HG03108 (cell line): ENCODE measurements at regions not wholly inside any gene's neighbourhood (a gene's known extent, or its start where the extent isn't known, plus 50 kb on each side); places are given as distances from the start of the nearest gene placed in this dataset.
A peak's percentile ranks its signal among the peaks of the same experiment; 100 is the strongest.
"Not testable (repeated sequence)": the region's sequence is repeated elsewhere in the genome, so short reads cannot be mapped to it uniquely, and the experiment has no call there.

Source experiments
- ATAC-seq: cut with Tn5 transposase; IDR thresholded peaks from one replicate; pipeline ENCODE4 v1.9.1; 2021; ENCODE audit warnings: moderate library complexity; ENCODE audit not compliant: unreplicated experiment

DNA sequence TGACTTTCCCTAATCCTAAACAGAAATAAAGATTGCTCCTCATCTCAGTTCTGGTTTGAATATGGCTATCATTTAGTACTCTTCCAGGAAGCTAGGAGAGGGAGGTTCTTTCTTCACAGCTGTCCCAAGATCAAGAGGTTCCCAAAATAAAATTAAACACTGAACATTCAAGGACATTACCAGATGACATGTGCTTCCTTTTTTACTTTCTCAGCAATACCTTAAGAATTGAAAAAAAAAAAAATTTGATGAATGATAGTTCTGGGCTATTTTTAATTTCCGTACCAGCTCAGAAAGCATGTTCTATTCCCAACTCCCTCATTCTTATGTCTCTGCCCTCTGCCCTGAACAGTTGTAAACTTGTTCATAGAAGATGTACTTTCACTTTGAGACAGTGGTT, 61.7 kb upstream of the MYL1 start:
- ATAC-seq, result no peak

DNA sequence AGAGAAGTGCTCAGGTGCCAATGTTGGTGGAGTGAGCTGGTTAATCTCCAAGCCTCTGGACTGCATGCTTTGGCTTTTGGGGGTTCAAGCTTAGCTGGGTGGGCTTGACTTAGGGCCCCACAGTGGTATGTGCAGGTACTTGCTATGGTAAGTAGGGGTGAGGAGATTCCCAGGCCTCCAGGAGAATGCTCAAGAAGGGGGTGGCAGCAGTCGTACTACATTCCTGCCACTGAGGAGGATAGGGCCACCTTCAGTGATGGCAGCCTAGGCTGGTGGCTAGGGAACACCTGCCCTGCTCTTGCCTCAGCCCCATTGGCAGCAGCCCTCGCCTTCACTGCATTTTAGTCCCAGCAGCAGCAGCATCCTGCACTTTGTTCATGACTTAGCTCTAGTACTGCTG, 55.6 kb upstream of the MYL1 start:
- ATAC-seq, result no peak

DNA sequence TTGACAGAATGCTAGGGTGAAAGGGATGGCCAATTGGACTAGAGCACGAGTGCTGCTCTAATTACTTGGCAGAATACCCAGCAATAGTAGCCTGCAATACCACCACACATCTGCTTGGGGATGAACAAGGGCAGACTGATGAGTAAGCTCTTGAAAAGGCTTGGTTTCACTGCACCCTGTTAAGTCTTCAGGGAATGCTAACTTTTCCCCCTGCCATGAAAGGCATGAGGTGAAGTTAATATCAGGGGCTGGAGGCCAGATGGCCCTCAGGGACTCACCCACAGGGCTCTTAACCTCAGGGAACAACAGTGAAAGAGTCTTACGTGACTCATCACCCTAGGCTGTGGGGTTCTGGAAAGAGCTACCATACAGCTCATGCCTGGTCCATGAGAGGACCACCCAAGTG, 51.7 kb upstream of the MYL1 start:
- peak; percentile 66 for ATAC-seq

DNA sequence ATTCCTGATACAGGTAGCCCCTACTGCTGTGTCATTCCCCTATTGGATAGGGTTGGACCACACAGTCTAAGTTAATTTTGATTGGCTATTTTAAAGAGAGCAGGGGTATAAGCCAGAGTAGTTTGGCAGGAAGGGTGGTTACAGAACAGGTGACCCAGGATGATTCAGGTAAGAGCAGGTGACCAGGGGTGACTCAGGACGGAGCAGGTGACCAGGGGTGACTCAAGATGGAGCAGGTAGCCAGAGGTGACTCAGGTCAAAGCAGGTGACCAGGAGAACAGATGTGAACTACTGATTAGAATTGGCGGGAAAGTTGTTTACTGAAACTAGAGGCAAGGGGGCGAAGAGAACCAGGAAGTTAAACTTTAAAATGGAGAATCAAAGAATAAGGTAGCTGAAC, 50.5 kb upstream of the MYL1 start:
- not testable (repeated sequence) for ATAC-seq
